ENCODE measurements at regions not wholly inside any gene's neighbourhood (a gene's known extent, or its start where the extent isn't known, plus 50 kb on each side); places are given as distances from the start of the nearest gene placed in this dataset.

GRCh38 chr15:70415398-70415797 lies 317.7 kb upstream of the TLE3 start:
- H3K9me3 ChIP-seq = peaks cover 0 to 2% (median 0%) of the 10 kb centered on the region in 4 donors
- no peak for DNase-seq (ENCODE audit: extremely low spot score)
- no peak overlapping the region for H3K4me3 ChIP-seq
- H3K27me3 ChIP-seq = peaks cover 0 to 32% (median 0%) of the 10 kb centered on the region in 4 donors
- TF ChIP-seq POLR2A (IDR thresholded peaks at IDR 0.05; ENCODE audit: low read depth) (no peak), EP300 (IDR thresholded peaks at IDR 0.05) (no peak)
- TF ChIP-seq, protein P1, sequence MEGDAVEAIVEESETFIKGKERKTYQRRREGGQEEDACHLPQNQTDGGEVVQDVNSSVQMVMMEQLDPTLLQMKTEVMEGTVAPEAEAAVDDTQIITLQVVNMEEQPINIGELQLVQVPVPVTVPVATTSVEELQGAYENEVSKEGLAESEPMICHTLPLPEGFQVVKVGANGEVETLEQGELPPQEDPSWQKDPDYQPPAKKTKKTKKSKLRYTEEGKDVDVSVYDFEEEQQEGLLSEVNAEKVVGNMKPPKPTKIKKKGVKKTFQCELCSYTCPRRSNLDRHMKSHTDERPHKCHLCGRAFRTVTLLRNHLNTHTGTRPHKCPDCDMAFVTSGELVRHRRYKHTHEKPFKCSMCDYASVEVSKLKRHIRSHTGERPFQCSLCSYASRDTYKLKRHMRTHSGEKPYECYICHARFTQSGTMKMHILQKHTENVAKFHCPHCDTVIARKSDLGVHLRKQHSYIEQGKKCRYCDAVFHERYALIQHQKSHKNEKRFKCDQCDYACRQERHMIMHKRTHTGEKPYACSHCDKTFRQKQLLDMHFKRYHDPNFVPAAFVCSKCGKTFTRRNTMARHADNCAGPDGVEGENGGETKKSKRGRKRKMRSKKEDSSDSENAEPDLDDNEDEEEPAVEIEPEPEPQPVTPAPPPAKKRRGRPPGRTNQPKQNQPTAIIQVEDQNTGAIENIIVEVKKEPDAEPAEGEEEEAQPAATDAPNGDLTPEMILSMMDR (IDR thresholded peaks at IDR 0.05) = no peak
- WGBS = 90% methylated on average over 8 of the region's 18 CpGs
- intact Hi-C loops (cut with DNase I) = no loop called here
- no peaks in the 10 kb centered on the region for H3K36me3 ChIP-seq
- no peaks in the 10 kb centered on the region for H3K4me1 ChIP-seq
- H3K27ac ChIP-seq (replicated peaks in 1 of 4) = no peak overlapping the region

DNA sequence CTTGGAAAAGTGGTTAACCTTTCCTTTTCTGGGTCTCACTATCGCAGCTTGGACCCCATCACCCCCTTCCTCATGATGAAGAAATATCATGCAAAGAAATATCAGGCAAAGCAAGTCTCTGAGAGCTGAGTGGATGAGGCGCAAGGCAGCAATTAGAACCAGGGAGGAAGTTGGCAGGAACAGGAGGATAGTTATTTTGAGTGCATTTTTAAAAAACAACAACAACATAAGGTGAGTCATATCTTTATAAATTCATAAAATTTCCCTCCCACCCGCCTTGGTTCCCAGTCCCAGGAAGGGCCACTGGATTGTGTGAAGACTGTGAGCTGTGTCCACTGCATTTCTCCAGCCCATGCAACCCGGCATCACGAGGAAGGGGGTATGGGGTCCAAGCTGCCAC lies 316.9 kb upstream of the TLE3 start:
- 89% methylated on average over 5 of the region's 5 CpGs for WGBS
- peaks cover 0 to 2% (median 0%) of the 10 kb centered on the region in 4 donors for H3K9me3 ChIP-seq
- TF ChIP-seq POLR2A (IDR thresholded peaks at IDR 0.05; ENCODE audit: low read depth) (no peak), POLR2AphosphoS5 (IDR thresholded peaks at IDR 0.05) (no peak), EP300 (IDR thresholded peaks at IDR 0.05) (no peak)
- TF ChIP-seq, protein P1 (IDR thresholded peaks at IDR 0.05) = no peak
- H3K4me1 ChIP-seq = no peaks in the 10 kb centered on the region
- H3K36me3 ChIP-seq = no peaks in the 10 kb centered on the region
- DNase-seq (ENCODE audit: extremely low spot score) = no peak
- intact Hi-C loops (cut with DNase I) = no loop called here
- peaks cover 0 to 31% (median 0%) of the 10 kb centered on the region in 4 donors for H3K27me3 ChIP-seq
- no peak overlapping the region for H3K4me3 ChIP-seq
- H3K27ac ChIP-seq (replicated peaks in 1 of 4) = no peak overlapping the region

DNA sequence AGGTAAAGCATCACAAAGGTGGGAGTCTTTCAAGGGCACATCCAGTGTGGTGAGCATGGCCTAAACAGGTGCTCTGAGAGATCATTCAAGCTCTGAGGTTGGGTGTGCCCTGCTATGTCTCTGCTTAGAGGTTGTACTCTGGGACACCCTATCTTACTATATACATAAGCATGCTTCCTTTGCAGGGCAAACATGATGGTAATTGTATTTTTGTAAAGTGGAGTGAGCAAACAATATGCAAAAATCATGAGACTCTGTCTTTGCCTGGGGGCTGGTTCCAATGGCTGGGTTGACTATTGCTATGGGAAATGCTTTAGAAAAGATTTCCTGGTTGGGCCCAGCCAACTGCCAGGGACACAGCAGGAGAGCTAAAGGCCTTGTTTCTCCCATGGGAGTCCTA lies 315.1 kb upstream of the TLE3 start:
- Histone ChIP-seq H3K4me1 (no peaks in the 10 kb centered on the region), H3K4me3 (no peak overlapping the region), H3K9me3 (peaks cover 0 to 12% (median 0%) of the 10 kb centered on the region in 4 donors), H3K27me3 (peaks cover 0 to 15% (median 0%) of the 10 kb centered on the region in 4 donors), H3K27ac (replicated peaks in 1 of 4) (no peak overlapping the region), H3K36me3 (no peaks in the 10 kb centered on the region)
- TF ChIP-seq POLR2A (IDR thresholded peaks at IDR 0.05; ENCODE audit: low read depth) (no peak), EP300 (IDR thresholded peaks at IDR 0.05) (no peak), POLR2AphosphoS5 (IDR thresholded peaks at IDR 0.05) (no peak)
- TF ChIP-seq, protein P1 (IDR thresholded peaks at IDR 0.05) = no peak
- no peak for DNase-seq (ENCODE audit: extremely low spot score)
- intact Hi-C loops (cut with DNase I) = no loop called here

GRCh38 chr15:70411143-70411863 lies 313.6 kb upstream of the TLE3 start:
- Histone ChIP-seq H3K4me3 (no peak overlapping the region), H3K27ac (replicated peaks in 1 of 4) (no peak overlapping the region), H3K36me3 (no peaks in the 10 kb centered on the region), H3K4me1 (no peaks in the 10 kb centered on the region), H3K9me3 (peaks cover 0 to 16% (median 0%) of the 10 kb centered on the region in 4 donors), H3K27me3 (peaks cover 0 to 8% (median 0%) of the 10 kb centered on the region in 4 donors)
- TF ChIP-seq POLR2A (IDR thresholded peaks at IDR 0.05; ENCODE audit: low read depth) (no peak), EP300 (IDR thresholded peaks at IDR 0.05) (no peak), POLR2AphosphoS5 (IDR thresholded peaks at IDR 0.05) (no peak)
- TF ChIP-seq, protein P1 (IDR thresholded peaks at IDR 0.05) = no peak
- DNase-seq (ENCODE audit: extremely low spot score) = no peak
- intact Hi-C loops (cut with DNase I) = no loop called here
- WGBS = 85% methylated on average over 10 of the region's 10 CpGs
